HS-5 (cell line): ENCODE measurements at regions not wholly inside any gene's neighbourhood (a gene's known extent, or its start where the extent isn't known, plus 50 kb on each side); places are given as distances from the start of the nearest gene placed in this dataset.
"Not testable (repeated sequence)": the region's sequence is repeated elsewhere in the genome, so short reads cannot be mapped to it uniquely, and the experiment has no call there.

ENCODE experiments used
- DNase-seq: peaks from one replicate; pipeline ENCODE4 v3.0.0-alpha.2; 2012; ENCODE audit warnings: low read depth

GRCh38 chr14:30221546-30221945 lies 293.9 kb upstream of the PRKD1 start:
- no peak for DNase-seq

- DNase-seq, result peak; percentile 90
Measured at GRCh38 chr14:30223385-30223785, 295.7 kb upstream of the PRKD1 start.

DNA sequence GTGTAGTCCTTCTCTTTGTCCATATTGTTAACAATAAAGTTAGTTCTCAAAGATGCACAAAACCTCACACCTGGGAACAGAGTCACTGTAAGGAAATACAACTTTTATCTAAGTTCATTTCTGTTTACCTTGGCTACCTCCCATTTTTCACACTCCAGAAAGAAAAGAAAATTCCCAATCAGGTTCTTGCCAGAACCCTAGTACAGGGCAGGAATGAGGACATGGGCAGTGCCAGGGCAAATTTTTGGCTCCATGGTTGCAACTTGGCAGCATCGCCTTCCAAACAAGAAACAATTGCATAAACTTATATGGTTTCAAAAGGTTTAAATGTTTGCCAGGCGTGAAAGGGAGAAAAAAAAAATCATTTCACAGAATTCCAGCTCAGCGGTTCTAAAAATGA lies 296.3 kb upstream of the PRKD1 start:
- DNase-seq, result no peak

DNA sequence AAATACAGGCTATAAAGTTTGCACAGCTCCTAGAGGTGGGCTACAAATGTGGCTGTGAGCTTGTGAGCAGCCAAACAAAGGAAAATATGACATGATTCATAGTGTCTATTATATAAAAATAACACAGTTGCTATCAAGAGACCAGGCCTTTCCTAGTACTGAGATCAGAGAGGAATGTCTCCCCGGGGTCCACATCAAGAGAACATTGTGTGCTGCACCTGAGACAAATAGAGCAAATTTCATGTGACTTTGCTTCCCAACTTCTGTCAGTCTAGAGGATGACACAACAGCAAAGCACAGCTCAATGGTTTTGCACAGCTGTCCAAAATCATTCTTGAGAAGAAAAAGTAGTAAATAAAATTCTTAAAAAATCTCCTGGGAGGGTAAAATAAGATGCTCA lies 297.5 kb upstream of the PRKD1 start:
- DNase-seq, result no peak

GRCh38 chr14:30227436-30227835 lies 299.8 kb upstream of the PRKD1 start:
- no peak for DNase-seq

DNA sequence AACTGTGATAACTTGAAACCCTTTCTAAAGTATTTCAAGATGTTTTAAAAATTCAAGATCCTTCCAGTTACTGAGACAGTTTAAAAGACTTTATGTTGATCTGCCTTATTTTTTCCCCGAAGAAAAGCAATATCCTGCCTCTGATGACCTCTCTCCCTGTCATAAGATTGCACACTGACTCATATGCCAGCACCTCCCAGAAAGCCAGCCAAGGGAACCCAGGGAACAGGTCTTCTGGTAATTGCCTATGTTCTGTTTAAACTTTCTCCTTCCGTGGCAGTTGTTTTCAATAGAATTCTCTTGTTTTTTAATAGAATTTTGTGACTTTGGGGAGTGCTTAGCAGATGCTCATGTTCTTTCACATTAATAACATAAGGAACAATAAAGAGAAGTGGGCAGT lies 300.2 kb upstream of the PRKD1 start:
- peak; percentile 35 for DNase-seq

- DNase-seq, result no peak
Measured at GRCh38 chr14:30230719-30231118, 303.1 kb upstream of the PRKD1 start.

GRCh38 chr14:30234966-30235365 lies 307.3 kb upstream of the PRKD1 start:
- DNase-seq, result no peak

DNA sequence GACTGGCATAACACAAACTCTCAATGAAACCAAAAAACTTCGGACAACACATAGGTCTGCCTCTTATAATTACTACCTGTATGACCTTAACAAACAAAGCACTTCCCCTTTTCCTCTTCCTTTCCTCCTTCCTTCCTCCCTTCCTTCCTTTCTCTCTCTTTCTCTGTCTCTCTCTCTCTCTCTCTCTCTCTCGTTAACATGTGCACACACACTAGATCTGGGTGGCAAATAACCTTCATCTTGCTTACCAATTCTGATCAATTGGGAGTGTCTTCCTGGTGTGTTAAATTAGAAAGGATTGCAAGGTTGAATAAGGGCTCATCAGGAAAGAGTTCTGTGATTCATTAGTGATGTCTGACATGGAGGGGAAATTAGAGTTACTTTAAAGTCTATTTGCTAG lies 307.8 kb upstream of the PRKD1 start:
- no peak for DNase-seq

- no peak for DNase-seq
Measured at GRCh38 chr14:30238936-30239335, 311.3 kb upstream of the PRKD1 start.

- DNase-seq, result no peak
Measured at GRCh38 chr14:30240018-30240417, 312.4 kb upstream of the PRKD1 start.

DNA sequence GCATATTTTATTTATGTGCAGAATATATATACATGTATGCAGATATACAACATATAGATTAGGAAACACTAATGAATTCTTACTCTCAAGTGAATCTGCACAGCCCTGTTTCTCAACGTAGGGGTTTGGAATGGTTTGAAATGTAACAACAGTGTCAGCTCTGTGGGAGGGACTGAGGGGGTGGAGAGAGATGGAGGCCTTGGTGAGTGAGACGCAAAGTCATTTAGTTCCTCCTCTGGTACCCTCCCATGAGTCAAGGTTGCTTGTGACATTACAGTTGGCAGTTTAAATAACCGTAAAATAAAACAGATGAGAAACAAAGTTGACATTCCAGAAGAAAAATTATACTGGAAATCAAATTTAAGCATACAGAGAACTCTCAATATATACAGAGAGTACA lies 313.0 kb upstream of the PRKD1 start:
- DNase-seq, result no peak

DNA sequence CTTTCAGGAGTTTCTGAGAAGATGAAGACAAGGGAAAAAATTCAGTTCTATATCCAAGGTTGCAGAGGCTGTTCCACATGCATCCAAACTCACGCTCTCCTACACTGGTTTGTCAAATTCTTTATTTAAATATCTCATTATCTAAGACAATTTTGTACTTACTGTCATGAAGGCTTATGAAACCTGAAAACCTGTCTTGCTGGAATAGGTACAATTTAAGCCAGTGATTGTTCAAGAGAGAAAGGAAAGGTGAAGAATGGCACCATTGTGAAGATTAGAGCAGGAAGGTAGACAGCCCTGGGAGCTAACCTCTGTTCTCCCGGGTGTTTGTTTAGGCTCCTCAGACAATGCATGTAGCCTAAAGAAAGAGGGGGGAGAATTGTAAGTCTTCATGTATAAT lies 315.1 kb upstream of the PRKD1 start:
- DNase-seq, result no peak

DNA sequence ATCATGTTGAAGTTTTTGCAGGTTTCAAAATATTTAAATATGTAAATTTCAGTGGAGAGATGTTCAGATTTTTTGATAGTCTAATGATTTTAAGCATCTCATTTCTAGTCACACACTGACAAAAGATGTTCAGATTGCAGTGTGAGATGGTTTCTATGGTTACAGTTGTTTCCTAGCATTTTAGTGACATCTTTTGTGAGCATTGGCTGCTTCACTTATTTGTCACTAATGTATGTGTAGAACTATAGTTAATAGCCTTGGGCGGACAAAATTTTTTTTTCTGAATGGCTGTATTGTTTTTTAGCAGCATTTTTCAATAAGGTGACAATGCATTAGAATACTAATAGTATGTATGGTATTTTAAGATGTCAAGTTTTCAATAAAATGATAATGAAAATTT lies 315.6 kb upstream of the PRKD1 start:
- no peak for DNase-seq

- DNase-seq, result peak; percentile 75
Measured at GRCh38 chr14:30243805-30244204, 315.2 kb upstream of the G2E3 start.

GRCh38 chr14:30244348-30244747 lies 314.6 kb upstream of the G2E3 start:
- not testable (repeated sequence) for DNase-seq

DNA sequence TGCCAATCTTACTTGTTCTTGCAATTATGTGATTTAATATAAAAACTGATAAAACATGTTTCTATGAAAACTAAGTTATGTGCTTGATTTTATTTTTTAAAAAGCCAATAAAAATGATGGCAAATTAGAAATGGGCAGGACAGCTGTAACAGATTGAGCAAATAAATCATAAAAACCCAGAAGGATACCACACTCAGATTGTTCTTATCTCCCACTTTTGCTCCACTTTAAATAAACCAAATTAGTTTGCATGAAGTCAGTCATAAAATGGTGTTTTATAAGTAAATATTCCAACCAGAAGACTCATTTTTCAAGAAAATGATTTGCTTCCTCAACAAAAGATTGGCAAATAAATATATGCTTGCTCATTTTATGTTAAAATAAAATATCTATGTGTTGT lies 307.9 kb upstream of the G2E3 start:
- DNase-seq, result no peak

- no peak for DNase-seq
Measured at GRCh38 chr14:30251557-30252100, 307.3 kb upstream of the G2E3 start.

- no peak for DNase-seq
Measured at GRCh38 chr14:30252151-30252550, 306.8 kb upstream of the G2E3 start.

- no peak for DNase-seq
Measured at GRCh38 chr14:30252783-30253674, 305.9 kb upstream of the G2E3 start.

DNA sequence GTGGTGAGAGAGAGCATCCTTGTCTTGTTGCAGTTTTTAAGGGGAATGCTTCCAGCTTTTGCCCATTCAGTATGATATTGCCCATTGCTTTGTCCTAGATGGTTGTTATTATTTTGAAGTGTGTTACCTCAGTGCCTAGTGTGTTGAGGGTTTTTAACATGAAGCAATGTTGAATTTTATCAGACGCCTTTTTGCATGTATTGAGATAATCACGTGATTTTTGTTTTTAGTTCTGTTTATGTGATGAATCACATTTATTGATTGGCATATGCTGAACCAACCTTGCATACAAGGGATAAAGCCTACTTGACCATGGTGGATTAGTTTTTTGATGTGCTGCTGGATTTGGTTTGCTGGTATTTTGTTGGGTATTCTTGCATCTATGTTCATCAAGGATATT lies 302.3 kb upstream of the G2E3 start:
- DNase-seq, result no peak

- no peak for DNase-seq
Measured at GRCh38 chr14:30257946-30258661, 300.9 kb upstream of the G2E3 start.
